B cell (primary cell): ENCODE measurements at regions not wholly inside any gene's neighbourhood (a gene's known extent, or its start where the extent isn't known, plus 50 kb on each side); places are given as distances from the start of the nearest gene placed in this dataset.

ENCODE experiments used
- ATAC-seq: fragments of 200-7000 bp; cut with Tn5 transposase; one replicate; pipeline ENCODE4 v1.10.0; 2021; ENCODE audit warnings: low read depth, mild to moderate bottlenecking, moderate number of reproducible peaks, moderate library complexity
- CTCF ChIA-PET: fragments of 350-600 bp; sonication (Branson Sonifier 250); formaldehyde crosslinking; loops from one replicate; lab custom pipeline; 2021; ENCODE audit warnings: antibody characterized with exemption, inconsistent platforms; lab: Charles Lee
- POLR2A ChIA-PET: fragments of 350-600 bp; sonication (Branson Sonifier 250); formaldehyde crosslinking; loops from one replicate; lab custom pipeline; 2021; ENCODE audit warnings: antibody characterized with exemption; lab: Charles Lee
- DNase-seq: peaks from one replicate; pipeline ENCODE4 v3.0.0; 2013
- H2AFZ ChIP-seq: 2 replicates; pipeline ENCODE4 v1.6.1; 2012; ENCODE audit warnings: mild to moderate bottlenecking, low read depth, low read length; ENCODE audit not compliant: insufficient read depth, poor library complexity, severe bottlenecking
- H3K27ac ChIP-seq, 2 donors: 1 replicate in 1 of 2; 2 replicates in 1 of 2; pipeline ENCODE4 v1.5.1; 2012 to 2013; ENCODE audit warnings: low read length in 2 of 2, mild to moderate bottlenecking in 2 of 2, moderate library complexity in 1 of 2
- H3K27me3 ChIP-seq, 4 experiments: fragments of 200-600 bp in 1 of 4; sonication (generic) in 1 of 4; replicated peaks in 1 of 4; 1 replicate in 2 of 4; 2 replicates in 2 of 4; pipeline versions ENCODE4 v1.6.1 to v1.7.0; 2013 to 2016; ENCODE audit warnings: low read length in 3 of 4, mild to moderate bottlenecking in 2 of 4, mixed read lengths in 1 of 4, moderate library complexity in 1 of 4; ENCODE audit not compliant: insufficient read depth in 4 of 4, control insufficient read depth in 3 of 4; ENCODE audit errors: control extremely low read depth in 1 of 4
- H3K36me3 ChIP-seq, 2 experiments: replicated peaks in 1 of 2; 1 replicate in 1 of 2; 2 replicates in 1 of 2; pipeline versions ENCODE4 v1.6.1 to v1.7.1; 2013; ENCODE audit warnings: low read length in 1 of 2; ENCODE audit not compliant: insufficient read depth in 2 of 2, control insufficient read depth in 1 of 2; ENCODE audit errors: control extremely low read depth in 1 of 2, extremely low read depth in 1 of 2
- H3K4me1 ChIP-seq, 2 donors: fragments of 200-600 bp in 1 of 2; sonication (generic) in 1 of 2; 1 replicate in 1 of 2; 2 replicates in 1 of 2; pipeline versions ENCODE4 v1.5.1 to v1.6.1; 2013 to 2017; ENCODE audit warnings: low read length in 2 of 2; ENCODE audit not compliant: control insufficient read depth in 2 of 2, insufficient read depth in 2 of 2
- H3K4me2 ChIP-seq: replicated peaks from 2 replicates; pipeline ENCODE3; 2012; ENCODE audit warnings: mild to moderate bottlenecking, low read depth, low read length; ENCODE audit not compliant: poor library complexity, severe bottlenecking
- H3K4me3 ChIP-seq, 5 experiments: fragments of 200-600 bp in 1 of 5; sonication (generic) in 1 of 5; 1 replicate in 3 of 5; 2 replicates in 2 of 5; pipeline versions ENCODE4 v1.5.1 to v1.7.0; 2011 to 2016; ENCODE audit warnings: low read length in 4 of 5, mild to moderate bottlenecking in 4 of 5, low read depth in 2 of 5, control low read depth in 1 of 5, moderate library complexity in 1 of 5; ENCODE audit not compliant: insufficient read depth in 1 of 5; ENCODE audit errors: control extremely low read depth in 1 of 5, extremely low read depth in 1 of 5
- H3K79me2 ChIP-seq: fragments of 200-600 bp; sonication (generic); one replicate; pipeline ENCODE4 v1.6.0; 2016; ENCODE audit warnings: low read length; ENCODE audit not compliant: control insufficient read depth, insufficient read depth
- H3K9ac ChIP-seq: fragments of 200-600 bp; sonication (generic); 2 replicates; pipeline ENCODE4 v1.6.1; 2017; ENCODE audit warnings: mild to moderate bottlenecking, low read length, moderate library complexity
- H3K9me3 ChIP-seq, 3 donors: one replicate each; pipeline versions ENCODE4 v1.6.1 to v1.7.1; 2013; ENCODE audit warnings: low read length in 2 of 3; ENCODE audit not compliant: control insufficient read depth in 2 of 3, insufficient read depth in 1 of 3; ENCODE audit errors: control extremely low read depth in 1 of 3
- H4K20me1 ChIP-seq: 2 replicates; pipeline ENCODE4 v1.6.0; 2012; ENCODE audit warnings: mild to moderate bottlenecking, low read length; ENCODE audit not compliant: insufficient read depth, control insufficient read depth, poor library complexity, severe bottlenecking
- H3K27ac Mint-ChIP-seq: one replicate; pipeline ENCODE4 v1.8.0; 2021; ENCODE audit warnings: mixed read lengths
- H3K27me3 Mint-ChIP-seq: one replicate; pipeline ENCODE4 v1.8.0; 2021; ENCODE audit warnings: mixed read lengths
- H3K4me1 Mint-ChIP-seq: one replicate; pipeline ENCODE4 v1.8.0; 2021; ENCODE audit warnings: mixed read lengths
- H3K4me3 Mint-ChIP-seq: one replicate; pipeline ENCODE4 v1.8.0; 2021; ENCODE audit warnings: mixed read lengths
- H3K9me3 Mint-ChIP-seq: one replicate; pipeline ENCODE4 v1.8.0; 2022; ENCODE audit warnings: mixed read lengths; ENCODE audit not compliant: insufficient read depth
- EZH2 ChIP-seq: IDR thresholded peaks from 2 replicates; pipeline ENCODE4 v1.6.1; 2012; ENCODE audit warnings: borderline replicate concordance, low read depth, mild to moderate bottlenecking, moderate library complexity, low read length; ENCODE audit not compliant: insufficient read depth, poor library complexity, severe bottlenecking
- WGBS: methylation state at CpG from one replicate; pipeline ENCODE4 v1.1.5; 2013; ENCODE audit warnings: missing lambda C conversion rate; ENCODE audit not compliant: insufficient coverage; 5-methylcytosine and 5-hydroxymethylcytosine counted together
- intact Hi-C: fragments of 100-400 bp; cut with micrococcal nuclease; formaldehyde crosslinking; loops from one replicate; pipeline ENCODE4 v1.10.0; 2022
- TF ChIP-seq, protein P1 (sequence below): fragments of 200-600 bp; IDR thresholded peaks from one replicate; pipeline ENCODE4 v1.8.0; 2022; ENCODE audit warnings: antibody characterized with exemption, mild to moderate bottlenecking

DNA sequence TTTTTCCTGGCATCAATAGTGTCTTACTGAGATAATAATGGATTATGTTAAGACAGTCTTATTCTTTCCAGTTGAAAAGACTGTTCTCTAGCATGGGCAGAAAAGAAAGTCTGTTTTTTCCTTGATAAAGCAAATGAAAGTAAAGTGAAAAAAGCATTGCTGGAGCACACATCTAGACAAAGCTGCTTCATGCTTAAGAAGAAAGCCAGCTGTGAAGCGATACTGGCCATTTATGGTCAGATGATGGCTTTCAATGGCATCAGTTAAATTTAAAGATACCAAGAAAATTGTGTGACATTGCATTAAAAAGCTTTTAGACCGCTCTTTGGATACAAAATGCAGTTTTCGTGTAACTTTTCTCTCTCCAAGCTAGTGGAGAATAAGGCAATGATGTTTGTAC, 242.1 kb upstream of the TRAM1L1 start:
- Histone ChIP-seq H3K4me2 (no peak overlapping the region), H3K27ac (no peak overlapping the region), H3K79me2 (no peaks in the 10 kb centered on the region), H3K9ac (no peak overlapping the region), H3K4me1 (no peaks in the 10 kb centered on the region), H3K4me3 (no peak overlapping the region), H4K20me1 (no peaks in the 10 kb centered on the region), H2AFZ (no peak overlapping the region), H3K9me3 (no peaks in the 10 kb centered on the region), H3K27me3 (no peaks in the 10 kb centered on the region), H3K36me3 (no peaks in the 10 kb centered on the region)
- no peak for DNase-seq
- no peak overlapping the region for H3K27ac Mint-ChIP-seq
- no peak for ATAC-seq
- no peaks in the 10 kb centered on the region for H3K4me1 Mint-ChIP-seq
- no peaks in the 10 kb centered on the region for H3K27me3 Mint-ChIP-seq
- TF ChIP-seq, protein P1, sequence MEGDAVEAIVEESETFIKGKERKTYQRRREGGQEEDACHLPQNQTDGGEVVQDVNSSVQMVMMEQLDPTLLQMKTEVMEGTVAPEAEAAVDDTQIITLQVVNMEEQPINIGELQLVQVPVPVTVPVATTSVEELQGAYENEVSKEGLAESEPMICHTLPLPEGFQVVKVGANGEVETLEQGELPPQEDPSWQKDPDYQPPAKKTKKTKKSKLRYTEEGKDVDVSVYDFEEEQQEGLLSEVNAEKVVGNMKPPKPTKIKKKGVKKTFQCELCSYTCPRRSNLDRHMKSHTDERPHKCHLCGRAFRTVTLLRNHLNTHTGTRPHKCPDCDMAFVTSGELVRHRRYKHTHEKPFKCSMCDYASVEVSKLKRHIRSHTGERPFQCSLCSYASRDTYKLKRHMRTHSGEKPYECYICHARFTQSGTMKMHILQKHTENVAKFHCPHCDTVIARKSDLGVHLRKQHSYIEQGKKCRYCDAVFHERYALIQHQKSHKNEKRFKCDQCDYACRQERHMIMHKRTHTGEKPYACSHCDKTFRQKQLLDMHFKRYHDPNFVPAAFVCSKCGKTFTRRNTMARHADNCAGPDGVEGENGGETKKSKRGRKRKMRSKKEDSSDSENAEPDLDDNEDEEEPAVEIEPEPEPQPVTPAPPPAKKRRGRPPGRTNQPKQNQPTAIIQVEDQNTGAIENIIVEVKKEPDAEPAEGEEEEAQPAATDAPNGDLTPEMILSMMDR, result no peak
- TF ChIP-seq EZH2, result no peak
- no peaks in the 10 kb centered on the region for H3K9me3 Mint-ChIP-seq
- no peak overlapping the region for H3K4me3 Mint-ChIP-seq
- intact Hi-C loops, result no loop called here
- ChIA-PET POLR2A (no interaction called here), CTCF (no interaction called here)
- WGBS, result 86% methylated on average over 3 of the region's 3 CpGs

DNA sequence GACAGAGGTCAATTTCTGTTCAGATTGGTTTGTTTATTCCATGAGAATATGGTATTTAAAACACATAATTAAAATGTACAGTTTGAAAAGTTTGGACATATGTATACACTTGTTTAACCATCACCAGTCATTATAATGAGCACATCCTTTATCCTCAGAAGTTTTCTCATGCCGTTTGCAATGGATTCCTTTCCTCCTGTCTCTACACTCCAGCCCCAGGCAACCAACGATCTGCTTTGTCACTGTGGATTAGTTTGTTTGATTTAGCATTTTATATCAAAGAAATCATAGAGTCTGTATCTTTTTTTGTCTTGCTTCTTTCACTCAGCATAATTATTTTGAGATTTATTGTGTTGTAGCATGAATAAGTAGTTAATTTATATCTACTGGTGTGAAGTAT, 243.0 kb upstream of the TRAM1L1 start:
- H3K27me3 ChIP-seq, result no peaks in the 10 kb centered on the region
- no peaks in the 10 kb centered on the region for H3K4me1 Mint-ChIP-seq
- no peak overlapping the region for H3K27ac Mint-ChIP-seq
- H2AFZ ChIP-seq, result no peak overlapping the region
- TF ChIP-seq, protein P1, result no peak
- no peak for TF ChIP-seq EZH2
- no peaks in the 10 kb centered on the region for H3K27me3 Mint-ChIP-seq
- ATAC-seq (no peak), DNase-seq (no peak)
- H4K20me1 ChIP-seq, result no peaks in the 10 kb centered on the region
- no peak overlapping the region for H3K4me3 Mint-ChIP-seq
- H3K4me2 ChIP-seq, result no peak overlapping the region
- H3K4me3 ChIP-seq, result no peak overlapping the region
- H3K79me2 ChIP-seq, result no peaks in the 10 kb centered on the region
- H3K9ac ChIP-seq, result no peak overlapping the region
- no peaks in the 10 kb centered on the region for H3K9me3 Mint-ChIP-seq
- H3K9me3 ChIP-seq, result no peaks in the 10 kb centered on the region
- no peaks in the 10 kb centered on the region for H3K4me1 ChIP-seq
- H3K36me3 ChIP-seq, result no peaks in the 10 kb centered on the region
- POLR2A ChIA-PET, result no interaction called here
- no peak overlapping the region for H3K27ac ChIP-seq
- WGBS, result no CpG with 5 or more reads among the region's 2 CpGs
- intact Hi-C loops, result no loop called here
- CTCF ChIA-PET, result no interaction called here
